ENCODE measurements at regions not wholly inside any gene's neighbourhood (a gene's known extent, or its start where the extent isn't known, plus 50 kb on each side); places are given as distances from the start of the nearest gene placed in this dataset.

GRCh38 chr10:94260455-94260854 is 102.3 kb downstream of the NOC3L start:
- DNase-seq (ENCODE audit: low read depth in 2 of 2) = no peak
- TF ChIP-seq CTCF (IDR thresholded peaks at IDR 0.05; ENCODE audit: low read depth, low read length) = no peak
- no peak overlapping the region for H3K4me3 ChIP-seq (replicated peaks in 1 of 2; ENCODE audit: low read depth in 2 of 2, low read length in 2 of 2)

- no peak for DNase-seq (ENCODE audit: low read depth in 2 of 2)
- H3K4me3 ChIP-seq (replicated peaks in 1 of 2; ENCODE audit: low read depth in 2 of 2, low read length in 2 of 2) = no peak overlapping the region
- TF ChIP-seq CTCF (IDR thresholded peaks at IDR 0.05; ENCODE audit: low read depth, low read length) = no peak
Observed at GRCh38 chr10:94264085-94264484, 98.7 kb downstream of the NOC3L start.

- TF ChIP-seq CTCF (IDR thresholded peaks at IDR 0.05; ENCODE audit: low read depth, low read length) = no peak
- DNase-seq (ENCODE audit: low read depth in 2 of 2) = no peak
Observed at GRCh38 chr10:94266091-94266490, 96.6 kb downstream of the NOC3L start.

GRCh38 chr10:94268652-94269051 is 94.1 kb downstream of the NOC3L start:
- H3K4me3 ChIP-seq (replicated peaks in 1 of 2; ENCODE audit: low read depth in 2 of 2, low read length in 2 of 2) = no peak overlapping the region
- no peak for DNase-seq (ENCODE audit: low read depth in 2 of 2)
- no peak for TF ChIP-seq CTCF (IDR thresholded peaks at IDR 0.05; ENCODE audit: low read depth, low read length)

More at GRCh38 chr10:94266091-94266490, 96.6 kb downstream of the NOC3L start:
- H3K4me3 ChIP-seq (replicated peaks in 1 of 2; ENCODE audit: low read depth in 2 of 2, low read length in 2 of 2) = no peak overlapping the region

GRCh38 chr10:94274142-94274787 is 88.5 kb downstream of the NOC3L start:
- H3K4me3 ChIP-seq (replicated peaks in 1 of 2; ENCODE audit: low read depth in 2 of 2, low read length in 2 of 2) = no peak overlapping the region
- no peak for TF ChIP-seq CTCF (IDR thresholded peaks at IDR 0.05; ENCODE audit: low read depth, low read length)
- peak in 1 of 2 donors; percentile 77 for DNase-seq (ENCODE audit: low read depth in 2 of 2)

- no peak overlapping the region for H3K4me3 ChIP-seq (replicated peaks in 1 of 2; ENCODE audit: low read depth in 2 of 2, low read length in 2 of 2)
- DNase-seq (ENCODE audit: low read depth in 2 of 2) = no peak
- TF ChIP-seq CTCF (IDR thresholded peaks at IDR 0.05; ENCODE audit: low read depth, low read length) = no peak
Observed at GRCh38 chr10:94276140-94276539, 86.6 kb downstream of the NOC3L start.

- no peak overlapping the region for H3K4me3 ChIP-seq (replicated peaks in 1 of 2; ENCODE audit: low read depth in 2 of 2, low read length in 2 of 2)
- DNase-seq (ENCODE audit: low read depth in 2 of 2) = no peak
- no peak for TF ChIP-seq CTCF (IDR thresholded peaks at IDR 0.05; ENCODE audit: low read depth, low read length)
Observed at GRCh38 chr10:94277450-94277849, 85.3 kb downstream of the NOC3L start.
